Stimulated activated CD4-positive, alpha-beta T cell treated with anti-CD3 and anti-CD28 coated beads, Interleukin-12 subunit alpha, Interleukin-12 subunit beta, amount 100 ng/mL, for 4 hours (primary cell): ENCODE measurements at regions not wholly inside any gene's neighbourhood (a gene's known extent, or its start where the extent isn't known, plus 50 kb on each side); places are given as distances from the start of the nearest gene placed in this dataset.
"Not testable (repeated sequence)": the region's sequence is repeated elsewhere in the genome, so short reads cannot be mapped to it uniquely, and the experiment has no call there.

Experiments used
- DNase-seq: peaks from one replicate; pipeline ENCODE4 v3.0.0-alpha.2; 2020

- no peak for DNase-seq
Observed at GRCh38 chr14:71242237-71242748, 335.0 kb downstream of the PCNX1 start.

GRCh38 chr14:71243697-71244096, 336.4 kb downstream of the PCNX1 start:
- DNase-seq = no peak

- no peak for DNase-seq
Observed at GRCh38 chr14:71244341-71244740, 337.1 kb downstream of the PCNX1 start.

GRCh38 chr14:71245659-71246361, 338.6 kb downstream of the PCNX1 start:
- no peak for DNase-seq

GRCh38 chr14:71246539-71246938, 339.3 kb downstream of the PCNX1 start:
- no peak for DNase-seq

DNA sequence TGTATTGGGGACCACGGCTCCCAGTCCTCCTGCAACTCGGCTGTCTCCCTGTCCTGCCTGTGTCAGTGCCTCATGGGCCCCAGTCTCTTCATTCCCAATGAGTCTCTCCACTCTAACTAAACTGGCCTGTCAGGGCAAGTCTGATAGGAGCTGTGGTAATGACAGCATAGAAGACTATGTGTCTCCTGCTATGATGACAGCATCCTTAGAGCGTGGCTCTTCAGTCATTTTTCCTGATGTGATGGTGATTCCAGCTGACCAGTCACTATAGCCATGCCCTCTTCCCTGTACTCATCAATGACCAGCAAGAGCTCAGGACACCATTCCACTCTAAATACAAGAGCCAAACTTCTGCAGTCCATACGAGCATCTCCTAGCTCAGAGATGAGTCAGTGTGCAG, 339.8 kb downstream of the PCNX1 start:
- no peak for DNase-seq

DNA sequence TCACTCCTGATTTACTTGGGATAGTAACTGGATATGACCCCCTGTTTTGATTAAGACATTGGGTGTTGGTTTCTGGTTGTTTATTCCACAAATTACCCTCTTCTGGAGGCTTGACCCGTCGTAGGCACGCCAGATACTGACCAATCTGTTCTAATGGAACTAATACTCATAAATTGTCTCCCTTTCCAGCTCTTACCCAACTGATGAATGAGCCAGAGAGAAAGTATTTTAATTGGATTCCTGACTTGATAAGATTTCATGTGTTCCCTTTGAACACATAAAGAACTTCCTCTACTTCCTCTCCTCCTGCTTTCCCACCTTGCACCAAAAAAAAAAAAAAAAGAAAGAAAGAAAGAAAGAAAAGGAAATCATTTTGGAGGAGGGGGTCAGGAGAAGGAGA, 340.9 kb downstream of the PCNX1 start:
- no peak for DNase-seq

DNA sequence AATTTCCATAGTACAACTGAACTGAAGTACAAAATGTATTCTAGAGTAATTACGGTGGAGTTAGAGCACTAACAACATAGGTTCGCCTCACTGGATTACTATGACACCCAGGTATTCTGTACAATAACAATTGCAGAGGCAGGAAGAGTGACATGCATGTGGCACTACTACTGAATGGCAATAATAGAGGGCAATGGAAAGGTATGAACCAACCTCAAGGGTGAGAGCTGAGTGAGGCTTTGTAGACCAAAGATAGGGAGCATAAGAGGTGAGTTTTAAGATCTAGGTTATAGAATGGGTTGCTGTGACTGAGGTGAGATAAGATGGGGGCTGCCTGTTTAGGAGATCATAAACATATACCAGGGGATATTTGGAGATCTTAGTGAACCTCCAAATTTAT, 343.1 kb downstream of the PCNX1 start:
- DNase-seq = no peak

DNA sequence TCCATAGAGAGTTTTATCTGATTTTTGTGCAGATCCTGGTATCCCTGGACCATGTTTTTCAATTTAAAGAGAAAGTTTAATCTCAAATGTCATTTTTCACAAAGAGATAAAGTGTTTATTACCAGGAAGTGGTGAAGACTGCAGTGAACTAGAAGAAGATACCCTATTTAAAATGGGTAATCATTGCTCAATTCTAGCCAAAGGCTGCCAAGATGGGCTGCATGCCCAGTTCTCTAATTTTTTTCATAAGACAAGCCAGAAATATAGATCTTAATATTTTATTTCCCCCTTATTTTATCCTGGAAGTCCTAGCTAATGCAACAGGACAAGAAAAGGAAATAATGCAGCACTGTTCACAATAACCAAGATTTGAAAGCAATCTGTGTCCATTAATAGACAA, 343.5 kb downstream of the PCNX1 start:
- DNase-seq = no peak

DNA sequence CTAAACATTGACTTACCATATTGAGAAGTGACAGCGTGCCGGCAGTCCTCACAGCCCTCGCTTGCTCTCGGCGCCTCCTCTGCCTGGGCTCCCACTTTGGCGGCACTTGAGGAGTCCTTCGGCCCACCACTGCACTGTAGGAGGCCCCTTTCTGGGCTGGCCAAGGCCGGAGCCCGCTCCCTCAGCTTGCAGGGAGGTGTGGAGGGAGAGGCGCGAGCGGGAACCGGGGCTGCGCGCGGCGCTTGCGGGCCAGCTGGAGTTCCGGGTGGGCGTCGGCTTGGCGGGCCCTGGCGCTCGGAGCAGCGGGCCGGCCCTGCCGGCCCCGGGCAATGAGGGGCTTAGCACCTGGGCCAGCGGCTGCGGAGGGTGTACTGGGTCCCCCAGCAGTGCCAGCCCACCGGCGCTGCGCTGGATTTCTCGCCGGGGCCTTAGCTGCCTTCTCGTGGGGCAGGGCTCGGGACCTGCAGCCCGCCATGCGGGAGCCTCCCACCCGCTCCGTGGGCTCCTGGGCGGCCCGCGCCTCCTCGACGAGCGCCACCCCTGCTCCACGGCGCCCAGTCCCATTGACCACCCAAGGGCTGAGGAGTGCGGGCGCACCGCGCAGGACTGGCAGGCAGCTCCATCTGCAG, 346.9 kb downstream of the PCNX1 start:
- not testable (repeated sequence) for DNase-seq

- no peak for DNase-seq
Observed at GRCh38 chr14:71261206-71261605, 353.9 kb downstream of the PCNX1 start.

- DNase-seq = no peak
Observed at GRCh38 chr14:71262441-71262840, 355.2 kb downstream of the PCNX1 start.

DNA sequence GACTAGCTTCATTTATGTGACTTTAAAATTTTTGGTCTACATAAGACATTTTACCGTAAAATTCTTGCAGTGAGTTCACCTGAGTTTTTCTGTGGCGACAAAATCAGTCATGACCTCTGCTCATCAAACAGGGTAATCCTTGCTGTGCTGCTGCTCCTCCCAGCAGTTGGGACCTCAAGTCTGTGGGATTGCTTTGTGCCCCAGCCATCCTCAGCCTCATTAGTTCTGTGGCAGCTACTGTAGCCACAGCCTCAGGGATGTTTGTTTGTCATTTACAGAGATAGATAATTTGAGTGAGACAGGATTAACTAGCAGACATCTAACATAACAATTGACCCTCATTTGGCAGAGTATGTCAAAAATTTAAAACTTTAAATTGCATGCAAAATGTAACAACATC, 357.0 kb downstream of the PCNX1 start:
- DNase-seq = no peak

DNA sequence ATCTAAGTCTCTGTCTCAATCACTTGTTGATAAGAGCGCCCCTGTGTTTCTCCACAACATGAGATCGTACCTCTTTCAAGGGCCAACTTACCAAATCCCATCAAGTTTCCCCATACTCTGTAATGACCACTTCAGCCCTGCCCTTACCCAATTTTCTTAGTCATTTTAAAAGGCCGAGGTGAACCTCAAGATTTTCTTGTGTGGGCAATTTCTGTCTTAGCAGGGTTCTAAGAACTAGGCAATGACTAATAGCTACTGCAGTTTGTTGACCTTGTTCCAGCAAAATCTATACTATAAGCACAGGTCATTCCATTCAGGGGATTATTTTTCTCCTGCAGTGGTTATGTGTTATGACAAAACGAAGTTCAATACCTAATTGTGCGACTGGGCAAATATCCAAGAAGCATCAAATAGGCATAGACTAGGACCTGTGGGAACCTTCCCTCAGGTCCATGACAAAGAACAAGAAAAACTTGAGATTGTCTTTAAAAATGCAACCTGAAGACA, 359.8 kb downstream of the PCNX1 start:
- no peak for DNase-seq

- DNase-seq = no peak
Observed at GRCh38 chr14:71267691-71268090, 360.4 kb downstream of the PCNX1 start.

DNA sequence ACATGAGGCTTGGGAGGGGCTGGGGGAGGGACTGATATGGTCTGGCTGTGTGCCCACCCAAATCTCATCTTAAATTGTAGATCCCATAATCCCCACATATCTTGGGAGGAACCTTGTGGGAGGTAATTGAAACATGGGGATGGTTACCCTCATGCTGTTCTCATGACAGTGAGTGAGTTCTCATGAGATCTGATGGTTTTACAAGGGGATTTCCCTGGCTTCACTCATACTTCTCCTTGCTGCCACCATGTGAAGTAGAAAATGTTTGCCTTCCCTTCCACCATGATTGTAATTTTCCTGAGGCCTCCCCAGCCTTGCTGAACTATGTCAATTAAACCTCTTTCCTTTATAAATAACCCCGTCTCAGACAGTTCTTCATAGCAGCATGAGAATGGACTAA, 362.9 kb downstream of the PCNX1 start:
- DNase-seq = no peak

- no peak for DNase-seq
Observed at GRCh38 chr14:71271166-71271945, 364.1 kb downstream of the PCNX1 start.

DNA sequence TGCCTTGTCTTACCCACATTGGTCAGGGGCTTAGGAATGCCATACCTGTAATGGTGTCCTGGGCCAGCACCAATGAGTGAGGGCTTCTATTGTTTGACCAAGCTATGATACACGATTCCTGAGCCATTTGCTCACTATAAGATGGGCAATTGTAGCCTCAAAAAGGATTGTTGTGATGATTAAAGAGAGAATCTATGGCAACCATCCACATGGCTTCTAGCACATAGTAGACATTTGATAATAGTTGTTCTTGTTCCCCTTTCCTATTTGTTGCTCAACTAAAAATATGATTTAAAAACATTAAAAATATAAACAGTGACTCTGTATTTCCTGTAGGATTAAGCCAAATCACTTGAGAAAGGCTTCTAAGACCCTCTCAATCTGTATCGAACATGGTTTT, 366.1 kb downstream of the PCNX1 start:
- no peak for DNase-seq

- DNase-seq = no peak
Observed at GRCh38 chr14:71284048-71284447, 376.8 kb downstream of the PCNX1 start.

GRCh38 chr14:71286126-71286525, 378.9 kb downstream of the PCNX1 start:
- DNase-seq = no peak

DNA sequence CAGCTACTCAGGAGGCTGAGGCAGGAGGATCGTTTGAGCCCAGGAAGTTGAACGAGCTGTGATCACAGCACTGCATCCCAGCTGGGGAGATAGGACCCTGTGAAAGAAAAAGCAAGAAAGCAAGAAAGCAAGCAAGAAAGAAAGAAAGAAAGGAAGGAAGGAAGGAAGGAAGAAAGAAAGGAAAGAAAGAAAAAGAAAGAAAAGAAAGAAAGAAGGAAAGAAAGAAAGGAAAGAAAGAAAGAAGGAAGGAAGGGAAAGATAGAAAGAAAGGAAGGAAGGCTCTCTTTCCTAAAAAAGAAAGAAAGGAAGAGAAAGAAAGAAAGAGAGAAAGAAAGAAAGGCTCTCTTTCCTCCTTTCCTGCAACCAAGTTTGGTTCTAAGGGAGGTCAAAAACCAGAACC, 380.3 kb downstream of the PCNX1 start:
- DNase-seq = no peak

DNA sequence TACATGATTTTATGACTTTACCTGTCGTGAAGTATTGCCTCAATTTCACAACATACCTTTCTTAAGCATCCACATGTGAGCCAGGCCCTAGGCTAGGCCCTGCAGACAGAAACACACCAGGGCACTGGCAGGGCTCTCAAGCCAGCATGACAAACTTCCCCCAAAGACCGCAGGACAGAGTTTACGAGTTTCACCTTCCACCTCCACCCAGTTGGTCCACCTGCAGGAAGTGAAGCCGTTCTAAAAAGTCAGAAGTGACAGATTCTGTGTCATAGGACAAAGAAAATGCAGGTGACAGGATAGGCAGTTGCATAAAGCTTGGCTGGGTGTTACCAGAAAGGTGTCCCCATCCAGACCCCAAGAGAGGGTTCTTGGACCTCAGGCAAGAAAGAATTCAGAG, 382.3 kb downstream of the PCNX1 start:
- DNase-seq = no peak

- DNase-seq = no peak
Observed at GRCh38 chr14:71290301-71290700, 383.0 kb downstream of the PCNX1 start.
